ENCODE measurements at regions not wholly inside any gene's neighbourhood (a gene's known extent, or its start where the extent isn't known, plus 50 kb on each side); places are given as distances from the start of the nearest gene placed in this dataset.
"Not testable (repeated sequence)": the region's sequence is repeated elsewhere in the genome, so short reads cannot be mapped to it uniquely, and the experiment has no call there.

DNA sequence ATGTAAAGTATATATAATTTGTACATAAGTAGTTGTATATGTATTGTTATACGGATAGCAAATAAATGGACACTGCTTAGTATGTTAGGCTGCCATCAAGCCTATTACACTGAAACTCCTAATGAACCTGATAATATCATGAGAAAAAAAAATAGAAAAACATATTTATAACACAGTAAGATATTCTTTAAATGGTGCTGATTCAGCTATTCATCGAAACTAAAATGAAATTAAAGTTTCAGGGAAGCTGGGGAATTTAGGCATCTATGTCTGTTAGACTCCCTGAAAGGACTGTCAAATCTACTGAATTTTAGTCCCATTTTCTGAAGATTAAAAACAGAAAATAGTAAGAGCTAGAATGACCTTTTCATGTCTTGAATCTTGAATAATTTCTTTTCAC is 647.1 kb upstream of the PABPC4L start:
- Histone ChIP-seq H3K36me3 (ENCODE audit: low read depth) (no peaks in the 10 kb centered on the region), H3K27me3 (replicated peaks; ENCODE audit: insufficient read depth) (no peaks in the 10 kb centered on the region), H3K9me2 (ENCODE audit: insufficient read depth) (no peaks in the 10 kb centered on the region), H3K4me1 (ENCODE audit: insufficient read depth) (no peaks in the 10 kb centered on the region), H3K4me2 (ENCODE audit: unreplicated experiment) (no peak overlapping the region), H3K9ac (no peak overlapping the region), H3K4me3 (no peak overlapping the region), H3K9me3 (ENCODE audit: low read depth) (no peaks in the 10 kb centered on the region), H4K20me1 (ENCODE audit: insufficient read depth) (no peaks in the 10 kb centered on the region), H2AFZ (no peak overlapping the region), H3K79me2 (ENCODE audit: insufficient read depth) (no peaks in the 10 kb centered on the region), H3K27ac (no peak overlapping the region), H3F3A (ENCODE audit: insufficient read depth) (no peaks in the 10 kb centered on the region)
- WGBS, 2 experiments (ENCODE audit: low coverage in 1 of 2, low lambda C conversion rate in 2 of 2, missing lambda C conversion rate in 2 of 2) = 44 to 46% methylated on average over 2 of the region's 2 CpGs
- no peak for DNase-seq
- in situ Hi-C loops (cut with MboI) = no loop called here
- TF ChIP-seq EZH2phosphoT487 (IDR thresholded peaks at IDR 0.05; ENCODE audit: insufficient read depth, low read depth) = no peak
- no peak for TF ChIP-seq EZH2 (IDR thresholded peaks at IDR 0.05; ENCODE audit: insufficient read depth, poor library complexity, severe bottlenecking)

DNA sequence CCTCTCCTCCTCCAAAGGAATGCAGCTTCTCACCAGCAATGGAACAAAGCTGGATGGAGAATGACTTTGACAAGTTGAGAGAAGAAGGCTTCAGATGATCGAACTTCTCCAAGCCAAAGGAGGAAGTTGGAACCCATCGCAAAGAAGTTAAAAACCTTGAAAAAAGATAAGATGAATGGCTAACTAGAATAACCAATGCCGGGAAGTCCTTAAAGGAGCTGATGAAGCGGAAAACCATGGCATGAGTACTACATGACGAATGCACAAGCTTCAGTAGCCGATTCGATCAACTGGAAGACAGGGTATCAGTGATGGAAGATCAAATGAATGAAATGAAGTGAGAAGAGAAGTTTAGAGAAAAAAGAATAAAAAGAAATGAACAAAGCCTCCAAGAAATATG is 629.2 kb upstream of the PABPC4L start:
- H4K20me1 ChIP-seq (ENCODE audit: insufficient read depth); H3K9me2 ChIP-seq (ENCODE audit: insufficient read depth); H3K4me1 ChIP-seq (ENCODE audit: insufficient read depth); H3K79me2 ChIP-seq (ENCODE audit: insufficient read depth); DNase-seq; H3K36me3 ChIP-seq (ENCODE audit: low read depth); H3K9ac ChIP-seq; in situ Hi-C loops (cut with MboI); H3K9me3 ChIP-seq (ENCODE audit: low read depth); H3K4me3 ChIP-seq; H3K4me2 ChIP-seq (ENCODE audit: unreplicated experiment); H3F3A ChIP-seq (ENCODE audit: insufficient read depth); H2AFZ ChIP-seq; H3K27ac ChIP-seq; H3K27me3 ChIP-seq (replicated peaks; ENCODE audit: insufficient read depth): not testable (repeated sequence)
- WGBS, 2 experiments (ENCODE audit: low coverage in 1 of 2, low lambda C conversion rate in 2 of 2, missing lambda C conversion rate in 2 of 2) = 41 to 51% methylated on average over 7 of the region's 7 CpGs

- H3K4me2 ChIP-seq (ENCODE audit: unreplicated experiment) = no peak overlapping the region
- H3K27me3 ChIP-seq (replicated peaks; ENCODE audit: insufficient read depth) = no peaks in the 10 kb centered on the region
- no peaks in the 10 kb centered on the region for H3K36me3 ChIP-seq (ENCODE audit: low read depth)
- TF ChIP-seq EZH2phosphoT487 (IDR thresholded peaks at IDR 0.05; ENCODE audit: insufficient read depth, low read depth) (no peak), EZH2 (IDR thresholded peaks at IDR 0.05; ENCODE audit: insufficient read depth, poor library complexity, severe bottlenecking) (no peak)
- H3K4me1 ChIP-seq (ENCODE audit: insufficient read depth) = no peaks in the 10 kb centered on the region
- H3K9me3 ChIP-seq (ENCODE audit: low read depth) = no peaks in the 10 kb centered on the region
- H3K4me3 ChIP-seq = no peak overlapping the region
- no peak for DNase-seq
- H3K9ac ChIP-seq = no peak overlapping the region
- no peaks in the 10 kb centered on the region for H3F3A ChIP-seq (ENCODE audit: insufficient read depth)
- H3K79me2 ChIP-seq (ENCODE audit: insufficient read depth) = no peaks in the 10 kb centered on the region
- in situ Hi-C loops (cut with MboI) = no loop called here
- no peaks in the 10 kb centered on the region for H3K9me2 ChIP-seq (ENCODE audit: insufficient read depth)
- H3K27ac ChIP-seq = no peak overlapping the region
- H4K20me1 ChIP-seq (ENCODE audit: insufficient read depth) = no peaks in the 10 kb centered on the region
- WGBS, 2 experiments (ENCODE audit: low coverage in 1 of 2, low lambda C conversion rate in 2 of 2, missing lambda C conversion rate in 2 of 2) = 21 to 35% methylated on average over 3 of the region's 3 CpGs
- no peak overlapping the region for H2AFZ ChIP-seq
Measured at GRCh38 chr4:134812611-134813010, 611.0 kb upstream of the PABPC4L start.

- Histone ChIP-seq H3K27me3 (replicated peaks; ENCODE audit: insufficient read depth) (no peaks in the 10 kb centered on the region), H3K9ac (no peak overlapping the region), H3K79me2 (ENCODE audit: insufficient read depth) (no peaks in the 10 kb centered on the region), H3K4me2 (ENCODE audit: unreplicated experiment) (no peak overlapping the region), H3F3A (ENCODE audit: insufficient read depth) (no peaks in the 10 kb centered on the region), H3K4me3 (no peak overlapping the region), H4K20me1 (ENCODE audit: insufficient read depth) (no peaks in the 10 kb centered on the region), H3K9me2 (ENCODE audit: insufficient read depth) (no peaks in the 10 kb centered on the region), H3K27ac (no peak overlapping the region), H3K4me1 (ENCODE audit: insufficient read depth) (no peaks in the 10 kb centered on the region), H3K9me3 (ENCODE audit: low read depth) (no peaks in the 10 kb centered on the region), H2AFZ (no peak overlapping the region), H3K36me3 (ENCODE audit: low read depth) (no peaks in the 10 kb centered on the region)
- DNase-seq = no peak
- in situ Hi-C loops (cut with MboI) = no loop called here
- 14 to 25% methylated on average over 3 of the region's 3 CpGs for WGBS, 2 experiments (ENCODE audit: low coverage in 1 of 2, low lambda C conversion rate in 2 of 2, missing lambda C conversion rate in 2 of 2)
- TF ChIP-seq EZH2 (IDR thresholded peaks at IDR 0.05; ENCODE audit: insufficient read depth, poor library complexity, severe bottlenecking) (no peak), EZH2phosphoT487 (IDR thresholded peaks at IDR 0.05; ENCODE audit: insufficient read depth, low read depth) (no peak)
Measured at GRCh38 chr4:134807231-134807745, 605.7 kb upstream of the PABPC4L start.

DNA sequence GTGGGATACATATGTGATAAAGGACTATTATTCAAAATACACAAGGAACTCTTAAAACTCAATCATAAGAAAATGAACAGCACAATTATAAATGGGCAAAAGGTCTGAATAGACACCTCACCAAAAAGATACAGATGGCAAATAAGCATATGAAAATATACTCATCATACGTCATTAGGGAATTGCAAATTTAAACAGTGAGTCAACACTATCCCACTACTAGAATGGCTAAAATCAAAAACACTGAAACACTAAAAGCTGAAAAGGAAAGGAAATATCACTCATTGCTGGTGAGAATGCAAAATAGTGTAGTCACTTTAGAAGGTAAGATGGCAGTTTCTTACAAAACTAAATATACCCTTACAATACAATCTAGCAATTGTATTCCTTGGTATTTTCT is 597.0 kb upstream of the PABPC4L start:
- no peak overlapping the region for H3K27ac ChIP-seq
- H3K79me2 ChIP-seq (ENCODE audit: insufficient read depth) = no peaks in the 10 kb centered on the region
- H3K27me3 ChIP-seq (replicated peaks; ENCODE audit: insufficient read depth) = no peaks in the 10 kb centered on the region
- no peaks in the 10 kb centered on the region for H3K9me3 ChIP-seq (ENCODE audit: low read depth)
- H3K36me3 ChIP-seq (ENCODE audit: low read depth) = no peaks in the 10 kb centered on the region
- H3K4me3 ChIP-seq = no peak overlapping the region
- H3K9ac ChIP-seq = no peak overlapping the region
- in situ Hi-C loops (cut with MboI) = no loop called here
- TF ChIP-seq EZH2phosphoT487 (IDR thresholded peaks at IDR 0.05; ENCODE audit: insufficient read depth, low read depth) (no peak), EZH2 (IDR thresholded peaks at IDR 0.05; ENCODE audit: insufficient read depth, poor library complexity, severe bottlenecking) (no peak)
- no peaks in the 10 kb centered on the region for H3K4me1 ChIP-seq (ENCODE audit: insufficient read depth)
- WGBS, 2 experiments (ENCODE audit: low coverage in 1 of 2, low lambda C conversion rate in 2 of 2, missing lambda C conversion rate in 2 of 2) = 50 to 70% methylated on average over 1 of the region's 1 CpG
- H3F3A ChIP-seq (ENCODE audit: insufficient read depth) = no peaks in the 10 kb centered on the region
- no peaks in the 10 kb centered on the region for H4K20me1 ChIP-seq (ENCODE audit: insufficient read depth)
- H3K4me2 ChIP-seq (ENCODE audit: unreplicated experiment) = no peak overlapping the region
- no peak for DNase-seq
- H3K9me2 ChIP-seq (ENCODE audit: insufficient read depth) = no peaks in the 10 kb centered on the region
- no peak overlapping the region for H2AFZ ChIP-seq

All from GM23248 (cell line).